NCI-H526 (cell line): ENCODE measurements at regions not wholly inside any gene's neighbourhood (a gene's known extent, or its start where the extent isn't known, plus 50 kb on each side); places are given as distances from the start of the nearest gene placed in this dataset.
"Not testable (repeated sequence)": the region's sequence is repeated elsewhere in the genome, so short reads cannot be mapped to it uniquely, and the experiment has no call there.

Experiments
- DNase-seq, 2 experiments: peaks; one replicate each; lab custom pipeline; 2025; lab: John Stamatoyannopoulos, UW

- no peak for DNase-seq
Observed at GRCh38 chr4:63063760-63064159, 1345.5 kb downstream of the TECRL start.

- not testable (repeated sequence) for DNase-seq
Observed at GRCh38 chr4:63062891-63063290, 1346.4 kb downstream of the TECRL start.

GRCh38 chr4:63049726-63050125 is 1359.5 kb downstream of the TECRL start:
- DNase-seq: no peak

GRCh38 chr4:63049278-63049677 is 1360.0 kb downstream of the TECRL start:
- DNase-seq: no peak

GRCh38 chr4:63036159-63036866 is 1372.9 kb downstream of the TECRL start:
- peak in 1 of 2 experiments; percentile 0 for DNase-seq

- no peak for DNase-seq
Observed at GRCh38 chr4:63029380-63029779, 1379.9 kb downstream of the TECRL start.

GRCh38 chr4:63020661-63021060 is 1388.6 kb downstream of the TECRL start:
- DNase-seq: no peak

GRCh38 chr4:63017300-63017699 is 1392.0 kb downstream of the TECRL start:
- no peak for DNase-seq

- DNase-seq: no peak
Observed at GRCh38 chr4:62970846-62971245, 1438.4 kb downstream of the TECRL start.

GRCh38 chr4:62960415-62960814 is 1448.8 kb downstream of the TECRL start:
- DNase-seq: no peak

- no peak for DNase-seq
Observed at GRCh38 chr4:62953752-62954151, 1455.5 kb downstream of the TECRL start.

GRCh38 chr4:62952366-62952765 is 1456.9 kb downstream of the TECRL start:
- DNase-seq: no peak

GRCh38 chr4:62948108-62948507 is 1461.1 kb downstream of the TECRL start:
- no peak for DNase-seq

- DNase-seq: no peak
Observed at GRCh38 chr4:62940229-62940628, 1469.0 kb downstream of the TECRL start.

- DNase-seq: no peak
Observed at GRCh38 chr4:62930884-62931283, 1478.4 kb downstream of the TECRL start.

GRCh38 chr4:62928483-62928882 is 1480.8 kb downstream of the TECRL start:
- no peak for DNase-seq

- no peak for DNase-seq
Observed at GRCh38 chr4:62927574-62927973, 1481.7 kb downstream of the TECRL start.

- DNase-seq: no peak
Observed at GRCh38 chr4:62923783-62924182, 1485.5 kb downstream of the TECRL start.

GRCh38 chr4:62917649-62918048 is 1491.6 kb downstream of the TECRL start:
- DNase-seq: no peak

GRCh38 chr4:62914758-62915157 is 1494.5 kb downstream of the TECRL start:
- DNase-seq: no peak

GRCh38 chr4:62913065-62913464 is 1496.2 kb downstream of the TECRL start:
- no peak for DNase-seq

- DNase-seq: no peak
Observed at GRCh38 chr4:62912531-62912930, 1496.7 kb downstream of the TECRL start.

- no peak for DNase-seq
Observed at GRCh38 chr4:62909238-62909637, 1500.0 kb downstream of the TECRL start.

- no peak for DNase-seq
Observed at GRCh38 chr4:62901101-62901500, 1508.1 kb downstream of the TECRL start.
